Liver (tissue), 7 donors: ENCODE measurements at regions not wholly inside any gene's neighbourhood (a gene's known extent, or its start where the extent isn't known, plus 50 kb on each side); places are given as distances from the start of the nearest gene placed in this dataset.

Experiments
- DNase-seq: peaks from one replicate; pipeline ENCODE4 v3.0.0-alpha.2; 2017; ENCODE audit warnings: low spot score
- H3K27ac ChIP-seq, 2 donors: one replicate each; pipeline ENCODE4 v1.7.0; 2013; ENCODE audit warnings: inconsistent platforms in 2 of 2, low read length in 2 of 2, control low read depth in 1 of 2, low read depth in 1 of 2, mild to moderate bottlenecking in 1 of 2
- H3K27me3 ChIP-seq, 4 donors: one replicate each; pipeline versions ENCODE4 v1.6.1 to v1.7.0; 2013; ENCODE audit warnings: low read length in 3 of 4, inconsistent platforms in 1 of 4, mild to moderate bottlenecking in 1 of 4, moderate library complexity in 1 of 4; ENCODE audit not compliant: control insufficient read depth in 4 of 4, insufficient read depth in 4 of 4
- H3K36me3 ChIP-seq, 4 donors: one replicate each; pipeline versions ENCODE4 v1.6.1 to v1.7.0; 2013; ENCODE audit warnings: low read length in 3 of 4, mild to moderate bottlenecking in 3 of 4, low read depth in 1 of 4, moderate library complexity in 1 of 4; ENCODE audit not compliant: control insufficient read depth in 4 of 4, insufficient read depth in 3 of 4
- H3K4me1 ChIP-seq, 4 donors: one replicate each; pipeline versions ENCODE4 v1.6.1 to v1.7.0; 2013; ENCODE audit warnings: low read length in 3 of 4, mild to moderate bottlenecking in 3 of 4, moderate library complexity in 1 of 4; ENCODE audit not compliant: control insufficient read depth in 4 of 4, insufficient read depth in 4 of 4
- H3K4me3 ChIP-seq, 3 donors: one replicate each; pipeline versions ENCODE4 v1.6.1 to v1.7.0; 2013; ENCODE audit warnings: low read length in 3 of 3, control low read depth in 1 of 3, low read depth in 1 of 3, mild to moderate bottlenecking in 1 of 3
- H3K9ac ChIP-seq, 2 donors: one replicate each; pipeline ENCODE4 v1.7.0; 2013; ENCODE audit warnings: low read length in 2 of 2, mild to moderate bottlenecking in 2 of 2, moderate library complexity in 2 of 2, control low read depth in 1 of 2, low read depth in 1 of 2
- H3K9me3 ChIP-seq, 4 donors: one replicate each; pipeline versions ENCODE4 v1.6.1 to v1.7.0; 2013; ENCODE audit warnings: low read length in 3 of 4; ENCODE audit not compliant: control insufficient read depth in 4 of 4
- ATF3 ChIP-seq: IDR thresholded peaks from 2 replicates; pipeline ENCODE4 v1.6.1; 2016; ENCODE audit warnings: antibody characterized with exemption
- EGR1 ChIP-seq, 2 donors: IDR thresholded peaks; 2 replicates each; pipeline ENCODE4 v1.6.1; 2016 to 2018; ENCODE audit warnings: antibody characterized with exemption in 2 of 2, low read depth in 2 of 2
- FOXA1 ChIP-seq: IDR thresholded peaks from 2 replicates; pipeline ENCODE4 v1.6.1; 2016; ENCODE audit warnings: antibody characterized with exemption
- FOXA2 ChIP-seq: IDR thresholded peaks from 2 replicates; pipeline ENCODE4 v1.6.1; 2016; ENCODE audit warnings: antibody characterized with exemption
- JUND ChIP-seq, 2 donors: IDR thresholded peaks; 2 replicates each; pipeline ENCODE4 v1.6.1; 2016; ENCODE audit warnings: antibody characterized with exemption in 2 of 2
- MAX ChIP-seq: IDR thresholded peaks from 2 replicates; pipeline ENCODE4 v1.6.1; 2016; ENCODE audit warnings: antibody characterized with exemption
- NR2F2 ChIP-seq: IDR thresholded peaks from 2 replicates; pipeline ENCODE4 v1.6.1; 2016; ENCODE audit warnings: antibody characterized with exemption
- RAD21 ChIP-seq, 2 donors: IDR thresholded peaks; 2 replicates each; pipeline ENCODE4 v1.6.1; 2016; ENCODE audit warnings: antibody characterized with exemption in 2 of 2, mild to moderate bottlenecking in 2 of 2
- REST ChIP-seq: IDR thresholded peaks from 2 replicates; pipeline ENCODE4 v1.6.1; 2016; ENCODE audit warnings: antibody characterized with exemption, mild to moderate bottlenecking
- RXRA ChIP-seq, 2 donors: IDR thresholded peaks; 2 replicates each; pipeline ENCODE4 v1.6.1; 2017 to 2018; ENCODE audit warnings: antibody characterized with exemption in 2 of 2, mild to moderate bottlenecking in 1 of 2
- SP1 ChIP-seq: IDR thresholded peaks from 2 replicates; pipeline ENCODE4 v1.6.1; 2018; ENCODE audit warnings: antibody characterized with exemption, mild to moderate bottlenecking
- TAF1 ChIP-seq: conservative IDR thresholded peaks from 2 replicates; pipeline ENCODE4 v1.6.1; 2016; ENCODE audit warnings: antibody characterized with exemption, mild to moderate bottlenecking
- YY1 ChIP-seq: IDR thresholded peaks from 2 replicates; pipeline ENCODE4 v1.6.1; 2016; ENCODE audit warnings: antibody characterized with exemption, mild to moderate bottlenecking
- ZBTB33 ChIP-seq: IDR thresholded peaks from 2 replicates; pipeline ENCODE4 v1.6.1; 2016; ENCODE audit warnings: antibody characterized with exemption
- WGBS: extraction: QIAGEN DNeasy Blood & Tissue Kit; methylation state at CpG from one replicate; pipeline ENCODE4 v1.1.7; 2013; 5-methylcytosine and 5-hydroxymethylcytosine counted together
- donor health status: healthy.
- donor health status: healthy.
- donor health status: healthy.
- donor health status: healthy.

- H3K27ac ChIP-seq = no peak overlapping the region
- H3K9ac ChIP-seq = no peak overlapping the region
- H3K9me3 ChIP-seq = no peaks in the 10 kb centered on the region
- no peaks in the 10 kb centered on the region for H3K27me3 ChIP-seq
- WGBS = 84% methylated on average over 10 of the region's 10 CpGs
- H3K4me3 ChIP-seq = no peak overlapping the region
- peaks cover 9 to 24% (median 16%) of the 10 kb centered on the region in 4 donors for H3K4me1 ChIP-seq
- TF ChIP-seq REST (no peak), SP1 (no peak), RXRA (IDR thresholded peaks at IDR 0.05) (no peak), JUND (IDR thresholded peaks at IDR 0.05) (no peak), YY1 (no peak), ZBTB33 (no peak), TAF1 (no peak), ATF3 (no peak), EGR1 (IDR thresholded peaks at IDR 0.05; ENCODE audit: low read depth in 2 of 2) (no peak), FOXA1 (no peak), MAX (no peak)
- H3K36me3 ChIP-seq = no peaks in the 10 kb centered on the region
- DNase-seq = no peak
Measured at GRCh38 chr5:134463991-134464760, 52.5 kb upstream of the CDKN2AIPNL start.

GRCh38 chr5:134463176-134463720 lies 51.6 kb upstream of the CDKN2AIPNL start:
- no peaks in the 10 kb centered on the region for H3K36me3 ChIP-seq
- H3K4me1 ChIP-seq = peaks cover 9 to 24% (median 16%) of the 10 kb centered on the region in 4 donors
- H3K27me3 ChIP-seq = no peaks in the 10 kb centered on the region
- no peak overlapping the region for H3K9ac ChIP-seq
- no peaks in the 10 kb centered on the region for H3K9me3 ChIP-seq
- no peak for DNase-seq
- WGBS = 96% methylated on average over 7 of the region's 7 CpGs
- TF ChIP-seq SP1 (no peak), JUND (IDR thresholded peaks at IDR 0.05) (no peak), ATF3 (no peak), RAD21 (IDR thresholded peaks at IDR 0.05) (no peak), FOXA1 (no peak), FOXA2 (no peak), EGR1 (IDR thresholded peaks at IDR 0.05; ENCODE audit: low read depth in 2 of 2) (no peak), RXRA (IDR thresholded peaks at IDR 0.05) (no peak), MAX (no peak), TAF1 (no peak), NR2F2 (no peak)
- no peak overlapping the region for H3K27ac ChIP-seq
- no peak overlapping the region for H3K4me3 ChIP-seq
